Right lobe of liver (tissue), 6 donors: ENCODE measurements at regions not wholly inside any gene's neighbourhood (a gene's known extent, or its start where the extent isn't known, plus 50 kb on each side); places are given as distances from the start of the nearest gene placed in this dataset.
"Not testable (repeated sequence)": the region's sequence is repeated elsewhere in the genome, so short reads cannot be mapped to it uniquely, and the experiment has no call there.

Source experiments
- ATAC-seq, 4 donors: fragments of 200-7000 bp; cut with Tn5 transposase; one replicate each; pipeline ENCODE4 v1.9.1; 2020; ENCODE audit warnings: mild to moderate bottlenecking in 4 of 4, moderate library complexity in 4 of 4
- DNase-seq, 3 donors: peaks; one replicate each; pipeline ENCODE4 v3.0.0-alpha.2; 2020
- H3K27ac ChIP-seq, 3 donors: fragments of 200-600 bp; one replicate each; pipeline ENCODE4 v1.8.0; 2022
- H3K27me3 ChIP-seq, 2 donors: fragments of 200-600 bp; one replicate each; pipeline ENCODE4 v1.8.0; 2022
- H3K36me3 ChIP-seq, 4 donors: fragments of 200-600 bp; sonication (generic) in 1 of 4; one replicate each; pipeline versions ENCODE4 v1.5.1 to v1.8.0; 2017 to 2022; ENCODE audit warnings: control low read depth in 1 of 4
- H3K4me1 ChIP-seq, 4 donors: fragments of 200-600 bp; sonication (generic) in 1 of 4; one replicate each; pipeline versions ENCODE4 v1.5.1 to v1.8.0; 2017 to 2022; ENCODE audit warnings: control low read depth in 1 of 4
- H3K4me3 ChIP-seq, 3 donors: fragments of 200-600 bp; one replicate each; pipeline ENCODE4 v1.8.0; 2022
- H3K9me3 ChIP-seq, 4 donors: fragments of 200-600 bp; sonication (generic) in 1 of 4; one replicate each; pipeline versions ENCODE4 v1.5.1 to v1.8.0; 2017 to 2022; ENCODE audit warnings: control low read depth in 1 of 4
- CTCF ChIP-seq, 4 donors: fragments of 200-600 bp in 3 of 4; fragments of 450-650 bp in 1 of 4; IDR thresholded peaks; one replicate each; pipeline versions ENCODE4 v1.5.1 to v1.8.0; 2016 to 2022; ENCODE audit warnings: antibody characterized with exemption in 4 of 4, mild to moderate bottlenecking in 2 of 4
- POLR2A ChIP-seq: fragments of 450-650 bp; IDR thresholded peaks from one replicate; pipeline ENCODE4 v1.6.1; 2017; ENCODE audit warnings: antibody characterized with exemption, mild to moderate bottlenecking
- WGBS: methylation state at CpG from one replicate; pipeline ENCODE4 v1.1.6; 2018; ENCODE audit warnings: low coverage, low lambda C conversion rate; ENCODE audit not compliant: insufficient coverage; ENCODE audit errors: missing lambda C conversion rate; 5-methylcytosine and 5-hydroxymethylcytosine counted together
- intact Hi-C, 2 donors: fragments of 100-400 bp; cut with DNase I; formaldehyde crosslinking; loops; one replicate each; pipeline versions ENCODE4 v1.11.2 to v1.14.1; 2022
- donor health status: DM: no; HTN: yes; CAD: no.
- donor health status: DM: no; HTN: no; CAD: no.
- donor health status: DM: no; HTN: no; CAD: no.
- donor health status: DM: no; HTN: yes; CAD: no.
- donor health status: DM: no; HTN: yes; CAD: no.

GRCh38 chr6:98054453-98054852, 771.4 kb upstream of the MMS22L start:
- no peak overlapping the region for H3K27ac ChIP-seq
- H3K36me3 ChIP-seq = no peaks in the 10 kb centered on the region
- H3K4me3 ChIP-seq = no peak overlapping the region
- DNase-seq = no peak
- no peaks in the 10 kb centered on the region for H3K9me3 ChIP-seq
- H3K4me1 ChIP-seq = no peaks in the 10 kb centered on the region
- ATAC-seq = no peak
- 55% methylated on average over 2 of the region's 2 CpGs for WGBS
- no peak for TF ChIP-seq CTCF (IDR thresholded peaks at IDR 0.05)
- TF ChIP-seq POLR2A = no peak
- no peaks in the 10 kb centered on the region for H3K27me3 ChIP-seq
- intact Hi-C loops = no loop called here

DNA sequence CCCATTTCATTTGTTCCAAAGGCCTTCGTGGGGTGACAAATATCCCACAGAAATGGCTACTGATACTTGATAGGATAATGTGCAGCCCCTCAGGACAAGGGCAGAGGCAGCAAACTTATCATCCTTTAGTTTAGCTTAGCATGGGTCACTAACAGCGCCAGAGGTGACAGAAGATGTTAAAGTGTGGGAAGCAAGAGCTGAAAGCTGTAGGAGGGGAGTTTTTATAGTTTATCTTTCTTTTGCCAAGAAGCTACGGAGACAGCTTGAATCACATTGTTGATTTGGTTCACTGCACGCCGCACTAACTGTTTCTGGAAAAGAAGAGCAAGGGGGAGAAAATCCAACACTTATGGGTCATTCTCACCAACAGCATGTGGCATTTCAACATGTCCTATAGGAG, 773.9 kb upstream of the MMS22L start:
- no peak for ATAC-seq
- intact Hi-C loops = no loop called here
- H3K9me3 ChIP-seq = no peaks in the 10 kb centered on the region

GRCh38 chr6:98067375-98067774, 767.0 kb upstream of the POU3F2 start:
- WGBS = 29% methylated on average over 2 of the region's 2 CpGs
- no peak overlapping the region for H3K4me3 ChIP-seq
- no peak overlapping the region for H3K27ac ChIP-seq
- intact Hi-C loops = no loop called here
- no peaks in the 10 kb centered on the region for H3K27me3 ChIP-seq
- DNase-seq = no peak
- H3K36me3 ChIP-seq = no peaks in the 10 kb centered on the region
- H3K9me3 ChIP-seq = no peaks in the 10 kb centered on the region
- H3K4me1 ChIP-seq = no peaks in the 10 kb centered on the region
- TF ChIP-seq CTCF (IDR thresholded peaks at IDR 0.05) = no peak
- no peak for TF ChIP-seq POLR2A
- no peak for ATAC-seq

More for the DNA sequence above, 773.9 kb upstream of the MMS22L start:
- H3K27ac ChIP-seq = no peak overlapping the region
- no peak for DNase-seq
- H3K4me1 ChIP-seq = no peaks in the 10 kb centered on the region
- H3K27me3 ChIP-seq = no peaks in the 10 kb centered on the region
- 34% methylated on average over 5 of the region's 5 CpGs for WGBS
- H3K36me3 ChIP-seq = no peaks in the 10 kb centered on the region
- no peak for TF ChIP-seq CTCF (IDR thresholded peaks at IDR 0.05)
- TF ChIP-seq POLR2A = no peak
- no peak overlapping the region for H3K4me3 ChIP-seq

DNA sequence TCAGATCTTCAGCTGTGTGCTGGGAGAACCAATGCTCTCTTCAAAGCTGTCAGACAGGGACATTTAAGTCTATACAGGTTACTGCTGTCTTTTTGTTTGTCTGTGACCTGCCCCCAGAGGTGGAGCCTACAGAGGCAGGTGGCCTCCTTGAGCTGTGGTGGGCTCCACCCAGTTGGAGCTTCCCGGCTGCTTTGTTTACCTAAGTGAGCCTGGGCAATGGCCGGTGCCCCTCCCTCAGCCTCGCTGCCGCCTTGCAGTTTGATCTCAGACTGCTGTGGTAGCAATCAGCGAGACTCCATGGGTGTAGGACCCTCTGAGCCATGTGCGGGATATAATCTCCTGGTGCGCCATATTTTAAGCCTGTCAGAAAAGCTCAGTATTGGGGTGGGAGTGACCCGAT, 745.8 kb upstream of the POU3F2 start:
- H3K27me3 ChIP-seq, H3K36me3 ChIP-seq, H3K4me1 ChIP-seq, ATAC-seq, intact Hi-C loops, H3K4me3 ChIP-seq, H3K27ac ChIP-seq, H3K9me3 ChIP-seq, DNase-seq: not testable (repeated sequence)
- 82% methylated on average over 6 of the region's 8 CpGs for WGBS

GRCh38 chr6:98092331-98092730, 742.0 kb upstream of the POU3F2 start:
- 36% methylated on average over 2 of the region's 2 CpGs for WGBS
- Histone ChIP-seq H3K9me3 (no peaks in the 10 kb centered on the region), H3K27ac (no peak overlapping the region), H3K27me3 (no peaks in the 10 kb centered on the region), H3K4me1 (no peaks in the 10 kb centered on the region), H3K36me3 (no peaks in the 10 kb centered on the region), H3K4me3 (no peak overlapping the region)
- TF ChIP-seq POLR2A (no peak), CTCF (IDR thresholded peaks at IDR 0.05) (no peak)
- intact Hi-C loops = no loop called here
- DNase-seq (no peak), ATAC-seq (no peak)
